ENCODE measurements at regions not wholly inside any gene's neighbourhood (a gene's known extent, or its start where the extent isn't known, plus 50 kb on each side); places are given as distances from the start of the nearest gene placed in this dataset.

GRCh38 chr1:79079770-79080169, 73.2 kb upstream of the ADGRL4 start:
- TF ChIP-seq POLR2A (IDR thresholded peaks at IDR 0.05) = no peak
- TF ChIP-seq CTCF (IDR thresholded peaks at IDR 0.05) = no peak
- H3K4me1 ChIP-seq = no peaks in the 10 kb centered on the region
- H3K36me3 ChIP-seq = no peaks in the 10 kb centered on the region
- H3K27me3 ChIP-seq = no peaks in the 10 kb centered on the region
- H3K9me3 ChIP-seq = no peaks in the 10 kb centered on the region
- H3K27ac ChIP-seq = no peak overlapping the region
- no peak overlapping the region for H3K4me3 ChIP-seq
- no peak for DNase-seq
- intact Hi-C loops (cut with DNase I) = no loop called here

DNA sequence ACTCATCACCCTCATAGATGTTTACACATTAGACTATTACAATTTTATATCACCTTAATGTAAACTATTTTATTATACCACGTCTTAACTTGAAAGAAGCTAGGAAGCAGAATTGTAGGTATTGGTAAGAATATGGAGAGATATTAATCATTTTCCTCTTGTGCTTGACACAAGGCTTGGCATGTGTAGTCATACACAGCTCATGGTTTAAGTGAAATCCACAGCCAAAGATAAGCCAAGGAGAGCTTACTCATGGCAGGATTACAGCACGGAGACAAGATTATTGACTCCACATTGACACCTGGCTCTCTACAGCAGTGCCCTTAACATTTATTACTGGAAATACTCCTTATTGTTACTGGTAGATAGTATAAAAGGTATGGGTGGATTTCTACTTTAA, 68.4 kb upstream of the ADGRL4 start:
- intact Hi-C loops (cut with DNase I) = no loop called here
- Histone ChIP-seq H3K4me3 (no peak overlapping the region), H3K27me3 (no peaks in the 10 kb centered on the region), H3K36me3 (no peaks in the 10 kb centered on the region), H3K27ac (no peak overlapping the region), H3K4me1 (no peaks in the 10 kb centered on the region), H3K9me3 (no peaks in the 10 kb centered on the region)
- TF ChIP-seq CTCF (IDR thresholded peaks at IDR 0.05) (no peak), POLR2A (IDR thresholded peaks at IDR 0.05) (no peak)
- no peak for DNase-seq
- WGBS, 2 donors = 86 to 92% methylated on average over 2 of the region's 2 CpGs

DNA sequence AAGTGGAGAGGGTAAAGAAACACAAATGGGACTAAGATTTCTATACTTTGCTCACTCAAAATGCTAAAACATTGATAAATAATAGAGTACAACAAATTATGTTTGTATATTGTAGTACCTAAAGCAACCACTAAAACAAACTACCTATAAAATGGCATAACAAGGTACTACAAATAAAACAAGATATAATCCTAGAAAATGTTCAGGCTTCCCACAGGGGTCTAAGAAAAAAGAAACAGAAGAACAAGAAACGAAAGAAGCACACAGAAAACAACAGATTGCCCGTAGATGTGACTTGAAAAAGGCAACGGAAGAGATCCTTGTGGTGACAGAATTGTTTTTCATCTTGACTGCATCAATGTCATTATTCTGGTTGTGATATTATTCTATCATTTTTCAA, 63.3 kb upstream of the ADGRL4 start:
- Histone ChIP-seq H3K9me3 (no peaks in the 10 kb centered on the region), H3K4me3 (no peak overlapping the region), H3K27ac (no peak overlapping the region), H3K4me1 (no peaks in the 10 kb centered on the region), H3K36me3 (no peaks in the 10 kb centered on the region), H3K27me3 (no peaks in the 10 kb centered on the region)
- intact Hi-C loops (cut with DNase I) = no loop called here
- TF ChIP-seq CTCF (IDR thresholded peaks at IDR 0.05) (peak in 1 of 6 experiments; percentile 21), POLR2A (IDR thresholded peaks at IDR 0.05) (no peak)
- 69 to 72% methylated on average over 3 of the region's 3 CpGs for WGBS, 2 donors
- no peak for DNase-seq

DNA sequence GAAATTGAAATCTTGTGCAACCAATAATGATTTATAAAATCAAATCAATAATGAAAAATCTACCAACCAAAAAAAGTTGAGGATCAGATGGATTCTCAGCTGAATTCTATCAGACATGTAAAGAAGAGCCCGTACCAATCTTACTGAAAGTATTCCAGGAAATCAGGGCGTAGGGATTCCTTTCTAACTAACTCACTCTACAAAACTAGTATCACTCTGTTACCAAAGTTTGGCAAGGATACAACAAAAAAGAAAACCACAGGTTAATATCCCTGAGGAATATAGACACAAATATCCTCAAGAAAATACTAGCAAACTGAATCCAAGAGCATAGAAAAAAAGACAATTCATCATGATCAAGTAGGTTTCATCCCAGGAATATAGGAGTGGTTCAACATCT, 52.8 kb upstream of the ADGRL4 start:
- Histone ChIP-seq H3K36me3 (no peaks in the 10 kb centered on the region), H3K27me3 (no peaks in the 10 kb centered on the region), H3K4me3 (no peak overlapping the region), H3K4me1 (no peaks in the 10 kb centered on the region), H3K27ac (no peak overlapping the region), H3K9me3 (peaks cover 0 to 2% (median 0%) of the 10 kb centered on the region in 3 donors)
- intact Hi-C loops (cut with DNase I) = no loop called here
- WGBS, 2 donors = 79 to 90% methylated on average over 2 of the region's 2 CpGs
- DNase-seq = no peak
- TF ChIP-seq POLR2A (IDR thresholded peaks at IDR 0.05) (no peak), CTCF (IDR thresholded peaks at IDR 0.05) (no peak)
